ENCODE measurements at regions not wholly inside any gene's neighbourhood (a gene's known extent, or its start where the extent isn't known, plus 50 kb on each side); places are given as distances from the start of the nearest gene placed in this dataset.

DNA sequence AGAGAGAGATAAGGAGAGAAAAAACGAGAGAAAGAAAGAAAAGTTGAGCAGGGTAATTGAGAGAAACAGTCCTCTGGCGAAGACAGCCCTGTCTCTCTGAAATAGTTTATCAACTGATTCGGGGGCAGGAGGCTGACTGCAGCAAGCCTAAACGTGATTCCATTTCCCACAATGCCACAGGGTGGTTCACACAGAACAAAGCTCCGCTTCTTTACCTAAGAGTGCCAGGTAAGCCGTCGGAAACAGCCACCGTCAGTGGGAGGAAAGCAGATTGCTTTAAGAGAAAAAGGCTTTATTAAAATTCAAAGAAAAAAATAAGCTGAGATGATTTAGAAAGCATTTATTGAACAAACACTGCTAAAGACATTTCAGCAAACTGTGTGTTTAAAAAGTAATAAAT, 271.4 kb upstream of the POU3F3 start:
- Histone ChIP-seq H3K4me1 (no peaks in the 10 kb centered on the region), H3K36me3 (no peaks in the 10 kb centered on the region), H3K27ac (no peak overlapping the region), H3K27me3 (no peaks in the 10 kb centered on the region), H3K9me3 (no peaks in the 10 kb centered on the region), H3K4me3 (no peak overlapping the region)
- intact Hi-C loops (cut with DNase I; ENCODE audit: low total_unique reads): no loop called here
- TF ChIP-seq, protein P1, sequence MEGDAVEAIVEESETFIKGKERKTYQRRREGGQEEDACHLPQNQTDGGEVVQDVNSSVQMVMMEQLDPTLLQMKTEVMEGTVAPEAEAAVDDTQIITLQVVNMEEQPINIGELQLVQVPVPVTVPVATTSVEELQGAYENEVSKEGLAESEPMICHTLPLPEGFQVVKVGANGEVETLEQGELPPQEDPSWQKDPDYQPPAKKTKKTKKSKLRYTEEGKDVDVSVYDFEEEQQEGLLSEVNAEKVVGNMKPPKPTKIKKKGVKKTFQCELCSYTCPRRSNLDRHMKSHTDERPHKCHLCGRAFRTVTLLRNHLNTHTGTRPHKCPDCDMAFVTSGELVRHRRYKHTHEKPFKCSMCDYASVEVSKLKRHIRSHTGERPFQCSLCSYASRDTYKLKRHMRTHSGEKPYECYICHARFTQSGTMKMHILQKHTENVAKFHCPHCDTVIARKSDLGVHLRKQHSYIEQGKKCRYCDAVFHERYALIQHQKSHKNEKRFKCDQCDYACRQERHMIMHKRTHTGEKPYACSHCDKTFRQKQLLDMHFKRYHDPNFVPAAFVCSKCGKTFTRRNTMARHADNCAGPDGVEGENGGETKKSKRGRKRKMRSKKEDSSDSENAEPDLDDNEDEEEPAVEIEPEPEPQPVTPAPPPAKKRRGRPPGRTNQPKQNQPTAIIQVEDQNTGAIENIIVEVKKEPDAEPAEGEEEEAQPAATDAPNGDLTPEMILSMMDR (IDR thresholded peaks at IDR 0.05): no peak
- no peak for TF ChIP-seq POLR2A (IDR thresholded peaks at IDR 0.05)
- DNase-seq: no peak

DNA sequence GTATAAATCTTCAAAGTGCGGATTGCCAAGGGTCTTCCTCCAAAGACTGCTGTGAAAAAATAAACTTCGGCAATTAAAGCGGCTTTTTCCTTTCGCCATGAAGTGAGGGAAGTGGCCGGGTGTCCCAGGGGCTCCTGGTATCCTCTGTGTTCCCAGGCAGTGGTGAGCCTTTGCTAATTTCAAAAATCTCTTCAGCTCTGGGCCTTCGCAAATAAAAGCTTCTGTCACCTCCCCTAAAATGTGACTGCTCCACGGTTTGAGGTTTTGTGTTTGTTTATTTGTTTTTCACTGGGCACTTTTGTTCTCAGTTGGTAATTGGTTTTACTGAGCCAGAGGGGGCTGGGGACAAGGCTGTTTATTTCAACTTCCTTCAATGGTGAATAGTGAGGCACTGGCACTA, 270.1 kb upstream of the POU3F3 start:
- H3K9me3 ChIP-seq: no peaks in the 10 kb centered on the region
- no peak for DNase-seq
- no peaks in the 10 kb centered on the region for H3K4me1 ChIP-seq
- intact Hi-C loops (cut with DNase I; ENCODE audit: low total_unique reads): no loop called here
- H3K36me3 ChIP-seq: no peaks in the 10 kb centered on the region
- TF ChIP-seq POLR2A (IDR thresholded peaks at IDR 0.05): no peak
- TF ChIP-seq, protein P1 (IDR thresholded peaks at IDR 0.05): no peak
- no peak overlapping the region for H3K4me3 ChIP-seq
- H3K27ac ChIP-seq: no peak overlapping the region
- no peaks in the 10 kb centered on the region for H3K27me3 ChIP-seq

DNA sequence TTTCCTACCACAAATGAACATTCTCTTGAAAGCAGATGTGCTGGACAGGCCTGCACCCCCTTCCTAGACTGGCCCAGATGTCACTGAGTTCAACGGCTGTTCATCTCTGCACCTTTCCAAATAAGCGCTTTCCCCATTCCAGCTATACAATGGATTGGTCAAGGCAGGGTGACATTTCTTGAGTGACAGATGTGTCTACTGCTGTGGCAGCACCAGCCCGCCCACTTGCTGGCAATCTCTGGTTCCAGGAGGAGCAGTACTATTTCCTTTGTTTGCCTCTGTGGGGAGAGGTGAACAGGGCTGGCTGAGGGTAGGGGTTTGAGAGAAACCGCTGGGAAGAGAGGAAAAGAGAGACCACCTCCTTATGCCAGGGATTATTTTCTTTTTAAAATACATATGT, 269.5 kb upstream of the POU3F3 start:
- DNase-seq: no peak
- Histone ChIP-seq H3K9me3 (no peaks in the 10 kb centered on the region), H3K27me3 (no peaks in the 10 kb centered on the region), H3K27ac (no peak overlapping the region), H3K4me1 (no peaks in the 10 kb centered on the region), H3K36me3 (no peaks in the 10 kb centered on the region), H3K4me3 (no peak overlapping the region)
- TF ChIP-seq, protein P1 (IDR thresholded peaks at IDR 0.05): no peak
- TF ChIP-seq POLR2A (IDR thresholded peaks at IDR 0.05): no peak
- intact Hi-C loops (cut with DNase I; ENCODE audit: low total_unique reads): no loop called here

DNA sequence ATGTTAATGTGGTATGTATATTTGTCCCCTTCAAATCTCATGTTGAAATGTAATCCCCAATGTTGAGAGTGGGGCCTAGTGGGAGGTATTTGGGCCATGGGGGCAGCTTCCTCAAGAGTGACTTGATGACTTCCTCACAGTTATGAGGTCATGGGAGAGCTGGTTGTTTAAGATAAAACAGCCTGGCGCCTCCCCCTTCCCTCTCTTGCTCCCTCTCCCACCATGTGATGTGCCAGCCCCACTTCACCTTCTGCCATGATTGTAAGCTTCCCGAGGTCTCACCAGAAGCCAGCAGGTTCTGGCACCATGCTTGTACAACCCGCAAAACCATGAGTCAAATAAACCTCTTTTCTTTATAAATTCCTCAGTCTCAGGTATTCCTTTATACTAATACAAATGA, 258.3 kb upstream of the POU3F3 start:
- no peak for DNase-seq
- no peaks in the 10 kb centered on the region for H3K4me1 ChIP-seq
- no peaks in the 10 kb centered on the region for H3K36me3 ChIP-seq
- intact Hi-C loops (cut with DNase I; ENCODE audit: low total_unique reads): no loop called here
- no peaks in the 10 kb centered on the region for H3K27me3 ChIP-seq
- no peak overlapping the region for H3K4me3 ChIP-seq
- no peaks in the 10 kb centered on the region for H3K9me3 ChIP-seq
- no peak overlapping the region for H3K27ac ChIP-seq
- TF ChIP-seq, protein P1 (IDR thresholded peaks at IDR 0.05): no peak
- TF ChIP-seq POLR2A (IDR thresholded peaks at IDR 0.05): no peak

DNA sequence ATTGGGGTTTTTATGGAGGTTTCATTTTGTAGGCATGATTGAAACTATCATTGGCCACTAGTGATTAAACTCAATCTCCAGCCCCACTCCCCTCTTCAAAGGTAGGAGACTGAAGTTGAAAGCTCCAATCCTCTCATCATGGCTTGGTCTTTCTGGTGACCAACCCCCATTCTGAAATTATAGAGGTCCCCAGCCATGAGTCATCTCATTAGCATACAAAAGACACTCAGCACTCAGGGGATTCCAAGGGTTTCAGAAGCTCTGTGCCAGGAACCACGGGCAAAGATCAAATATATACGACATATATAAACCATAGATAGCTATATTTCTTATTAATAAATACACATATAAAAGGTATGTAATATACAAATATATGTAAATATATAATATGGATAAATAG, 256.0 kb upstream of the POU3F3 start:
- no peak for DNase-seq
- Histone ChIP-seq H3K9me3 (no peaks in the 10 kb centered on the region), H3K4me3 (no peak overlapping the region), H3K36me3 (no peaks in the 10 kb centered on the region), H3K27me3 (no peaks in the 10 kb centered on the region), H3K4me1 (no peaks in the 10 kb centered on the region), H3K27ac (no peak overlapping the region)
- intact Hi-C loops (cut with DNase I; ENCODE audit: low total_unique reads): no loop called here
- TF ChIP-seq, protein P1 (IDR thresholded peaks at IDR 0.05): no peak
- no peak for TF ChIP-seq POLR2A (IDR thresholded peaks at IDR 0.05)

Measured in uterus (tissue), 3 donors.